HEK293 (cell line): ENCODE measurements at regions not wholly inside any gene's neighbourhood (a gene's known extent, or its start where the extent isn't known, plus 50 kb on each side); places are given as distances from the start of the nearest gene placed in this dataset.

Experiments
- CTCF ChIA-PET: fragments of 350-600 bp; formaldehyde crosslinking; extraction: SDS; loops from one replicate; lab custom pipeline; 2021; ENCODE audit warnings: antibody characterized with exemption; lab: Yijun Ruan, JAX
- POLR2A ChIA-PET: fragments of 300-600 bp; formaldehyde crosslinking; extraction: SDS; loops from one replicate; lab custom pipeline; 2020; ENCODE audit warnings: antibody characterized with exemption, inconsistent platforms; lab: Yijun Ruan, JAX
- H3K27ac ChIP-seq: fragments of 200-500 bp; sonication (Bioruptor generic); 2 replicates; pipeline ENCODE4 v1.5.1; 2014; ENCODE audit warnings: low read depth, low read length, control low read depth, inconsistent platforms; ENCODE audit errors: extremely low read depth
- H3K36me3 ChIP-seq, 2 experiments: fragments of 200-500 bp in 1 of 2; sonication (Bioruptor generic) in 1 of 2; 1 replicate in 1 of 2; 2 replicates in 1 of 2; pipeline ENCODE4 v1.5.1; 2014 to 2017; ENCODE audit warnings: inconsistent platforms in 2 of 2, low read length in 2 of 2; ENCODE audit not compliant: control insufficient read depth in 2 of 2, insufficient read depth in 1 of 2
- H3K4me1 ChIP-seq: fragments of 200-500 bp; sonication (Bioruptor generic); 2 replicates; pipeline ENCODE4 v1.5.1; 2014; ENCODE audit warnings: mild to moderate bottlenecking, low read length, inconsistent platforms; ENCODE audit not compliant: control insufficient read depth, insufficient read depth
- H3K4me3 ChIP-seq: 2 replicates; pipeline ENCODE4 v1.5.1; 2011; ENCODE audit warnings: low read depth, mild to moderate bottlenecking, control low read depth, low read length, moderate library complexity
- H3K9me3 ChIP-seq: fragments of 200-500 bp; sonication (Bioruptor generic); 2 replicates; pipeline ENCODE4 v1.5.1; 2014; ENCODE audit warnings: low read depth, low read length, inconsistent platforms; ENCODE audit not compliant: control insufficient read depth, insufficient read depth
- GFI1B ChIP-seq: fragments of 450-650 bp; formaldehyde crosslinking; IDR thresholded peaks from 2 replicates; pipeline ENCODE4 v1.5.1; 2016; ENCODE audit warnings: missing biosample characterization, missing genetic modification characterization
- MZF1 ChIP-seq: fragments of 450-650 bp; formaldehyde crosslinking; IDR thresholded peaks from 2 replicates; pipeline ENCODE4 v1.5.1; 2017; ENCODE audit warnings: missing biosample characterization, missing genetic modification characterization, borderline replicate concordance
- TRIM28 ChIP-seq: IDR thresholded peaks from 2 replicates; pipeline ENCODE4 v1.6.1; 2011; ENCODE audit warnings: low read length, control low read depth, borderline replicate concordance
- ZNF174 ChIP-seq: fragments of 450-650 bp; formaldehyde crosslinking; IDR thresholded peaks from 2 replicates; pipeline ENCODE4 v1.5.0; 2017; ENCODE audit warnings: missing biosample characterization, mild to moderate bottlenecking, missing genetic modification characterization
- ZNF214 ChIP-seq: fragments of 450-650 bp; formaldehyde crosslinking; IDR thresholded peaks from 2 replicates; pipeline ENCODE4 v1.5.1; 2017; ENCODE audit warnings: missing biosample characterization, mild to moderate bottlenecking, missing genetic modification characterization, borderline replicate concordance
- ZNF311 ChIP-seq: fragments of 450-650 bp; formaldehyde crosslinking; IDR thresholded peaks from 2 replicates; pipeline ENCODE4 v1.5.1; 2017; ENCODE audit warnings: missing biosample characterization, missing genetic modification characterization, borderline replicate concordance
- ZNF324 ChIP-seq: fragments of 450-650 bp; formaldehyde crosslinking; IDR thresholded peaks from 2 replicates; pipeline ENCODE4 v1.5.1; 2016; ENCODE audit warnings: missing biosample characterization, missing genetic modification characterization
- ZNF366 ChIP-seq: fragments of 450-650 bp; formaldehyde crosslinking; conservative IDR thresholded peaks from 2 replicates; pipeline ENCODE4 v1.5.1; 2016; ENCODE audit warnings: missing biosample characterization, missing genetic modification characterization
- ZNF513 ChIP-seq: fragments of 450-650 bp; IDR thresholded peaks from 2 replicates; pipeline ENCODE4 v1.5.1; 2018; ENCODE audit warnings: missing biosample characterization, missing genetic modification characterization
- ZNF521 ChIP-seq: fragments of 450-650 bp; formaldehyde crosslinking; IDR thresholded peaks from 2 replicates; pipeline ENCODE4 v1.5.1; 2017; ENCODE audit warnings: missing biosample characterization, mild to moderate bottlenecking, missing genetic modification characterization
- ZNF549 ChIP-seq: fragments of 450-650 bp; IDR thresholded peaks from 2 replicates; pipeline ENCODE4 v1.5.1; 2018; ENCODE audit warnings: missing biosample characterization, missing genetic modification characterization, mild to moderate bottlenecking, inconsistent platforms, moderate library complexity
- ZNF621 ChIP-seq: fragments of 450-650 bp; formaldehyde crosslinking; IDR thresholded peaks from 2 replicates; pipeline ENCODE4 v1.5.1; 2017; ENCODE audit warnings: missing biosample characterization, missing genetic modification characterization
- ZNF626 ChIP-seq: fragments of 450-650 bp; sonication (Bioruptor Pico); formaldehyde crosslinking; IDR thresholded peaks from 2 replicates; pipeline ENCODE4 v1.5.1; 2018; ENCODE audit warnings: missing biosample characterization, missing genetic modification characterization, inconsistent platforms
- ZNF660 ChIP-seq: fragments of 450-650 bp; IDR thresholded peaks from 2 replicates; pipeline ENCODE4 v1.5.1; 2018; ENCODE audit warnings: missing biosample characterization, mild to moderate bottlenecking, missing genetic modification characterization
- ZNF677 ChIP-seq: fragments of 450-650 bp; IDR thresholded peaks from 2 replicates; pipeline ENCODE4 v1.5.0; 2018; ENCODE audit warnings: missing biosample characterization, mild to moderate bottlenecking, missing genetic modification characterization, moderate library complexity
- ZNF76 ChIP-seq: fragments of 450-650 bp; formaldehyde crosslinking; IDR thresholded peaks from 2 replicates; pipeline ENCODE4; 2016; ENCODE audit warnings: low read depth, missing biosample characterization, missing genetic modification characterization, borderline replicate concordance
- ZSCAN18 ChIP-seq: fragments of 450-650 bp; formaldehyde crosslinking; IDR thresholded peaks from 2 replicates; pipeline ENCODE4 v1.5.1; 2016; ENCODE audit warnings: missing biosample characterization, missing genetic modification characterization
- TF ChIP-seq, protein P1 (sequence below): fragments of 450-650 bp; formaldehyde crosslinking; IDR thresholded peaks from 2 replicates; pipeline ENCODE4 v1.5.1; 2016; ENCODE audit warnings: missing biosample characterization, missing genetic modification characterization
- TF ChIP-seq, protein P2 (sequence below): fragments of 450-650 bp; formaldehyde crosslinking; IDR thresholded peaks from 2 replicates; pipeline ENCODE4 v1.5.1; 2016; ENCODE audit warnings: missing biosample characterization, missing genetic modification characterization
- TF ChIP-seq, protein P3 (sequence below): fragments of 450-650 bp; formaldehyde crosslinking; IDR thresholded peaks from 2 replicates; pipeline ENCODE4 v1.5.0; 2017; ENCODE audit warnings: missing biosample characterization, missing genetic modification characterization, borderline replicate concordance
- TF ChIP-seq, protein P4 (sequence below): fragments of 450-650 bp; formaldehyde crosslinking; IDR thresholded peaks from 2 replicates; pipeline ENCODE4 v1.5.1; 2016; ENCODE audit warnings: missing biosample characterization, missing genetic modification characterization, borderline replicate concordance
- TF ChIP-seq, protein P5 (sequence below): fragments of 450-650 bp; formaldehyde crosslinking; IDR thresholded peaks from 2 replicates; pipeline ENCODE4 v1.5.1; 2017; ENCODE audit warnings: missing biosample characterization, mild to moderate bottlenecking, missing genetic modification characterization, moderate library complexity
- TF ChIP-seq, protein P6 (sequence below): fragments of 450-650 bp; formaldehyde crosslinking; IDR thresholded peaks from 2 replicates; pipeline ENCODE4 v1.5.1; 2016; ENCODE audit warnings: missing biosample characterization, missing genetic modification characterization

DNA sequence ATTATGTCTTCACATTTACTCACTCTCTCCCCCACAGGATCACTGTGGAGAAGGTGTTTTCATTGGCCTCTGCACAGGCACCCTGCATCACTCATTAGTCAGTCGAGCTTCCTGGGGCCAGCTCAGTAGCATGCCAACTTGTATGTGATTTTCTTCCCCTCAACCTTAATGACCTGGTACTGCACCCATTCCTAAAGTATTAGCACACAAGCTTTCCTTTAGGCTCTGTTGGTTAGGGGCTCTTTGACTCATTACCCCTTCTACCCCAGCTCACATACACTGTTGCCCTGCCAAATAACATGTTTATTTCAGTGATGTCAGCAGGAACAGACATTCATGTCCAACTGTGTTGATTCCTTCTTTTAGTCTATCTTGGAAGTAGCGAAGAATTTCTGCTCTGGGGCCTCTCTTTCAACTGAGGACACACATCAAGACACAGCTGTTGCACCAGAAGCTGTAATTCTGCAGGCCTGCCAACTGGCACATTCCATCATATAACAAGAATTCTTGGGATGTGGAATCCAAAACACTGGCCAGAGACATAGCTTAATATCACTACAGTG is 603.5 kb upstream of the ADAMTS5 start (continued):
- TF ChIP-seq, protein P1, sequence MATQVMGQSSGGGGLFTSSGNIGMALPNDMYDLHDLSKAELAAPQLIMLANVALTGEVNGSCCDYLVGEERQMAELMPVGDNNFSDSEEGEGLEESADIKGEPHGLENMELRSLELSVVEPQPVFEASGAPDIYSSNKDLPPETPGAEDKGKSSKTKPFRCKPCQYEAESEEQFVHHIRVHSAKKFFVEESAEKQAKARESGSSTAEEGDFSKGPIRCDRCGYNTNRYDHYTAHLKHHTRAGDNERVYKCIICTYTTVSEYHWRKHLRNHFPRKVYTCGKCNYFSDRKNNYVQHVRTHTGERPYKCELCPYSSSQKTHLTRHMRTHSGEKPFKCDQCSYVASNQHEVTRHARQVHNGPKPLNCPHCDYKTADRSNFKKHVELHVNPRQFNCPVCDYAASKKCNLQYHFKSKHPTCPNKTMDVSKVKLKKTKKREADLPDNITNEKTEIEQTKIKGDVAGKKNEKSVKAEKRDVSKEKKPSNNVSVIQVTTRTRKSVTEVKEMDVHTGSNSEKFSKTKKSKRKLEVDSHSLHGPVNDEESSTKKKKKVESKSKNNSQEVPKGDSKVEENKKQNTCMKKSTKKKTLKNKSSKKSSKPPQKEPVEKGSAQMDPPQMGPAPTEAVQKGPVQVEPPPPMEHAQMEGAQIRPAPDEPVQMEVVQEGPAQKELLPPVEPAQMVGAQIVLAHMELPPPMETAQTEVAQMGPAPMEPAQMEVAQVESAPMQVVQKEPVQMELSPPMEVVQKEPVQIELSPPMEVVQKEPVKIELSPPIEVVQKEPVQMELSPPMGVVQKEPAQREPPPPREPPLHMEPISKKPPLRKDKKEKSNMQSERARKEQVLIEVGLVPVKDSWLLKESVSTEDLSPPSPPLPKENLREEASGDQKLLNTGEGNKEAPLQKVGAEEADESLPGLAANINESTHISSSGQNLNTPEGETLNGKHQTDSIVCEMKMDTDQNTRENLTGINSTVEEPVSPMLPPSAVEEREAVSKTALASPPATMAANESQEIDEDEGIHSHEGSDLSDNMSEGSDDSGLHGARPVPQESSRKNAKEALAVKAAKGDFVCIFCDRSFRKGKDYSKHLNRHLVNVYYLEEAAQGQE (tag by site-specific recombination) = no peak
- no peak for TF ChIP-seq TRIM28
- TF ChIP-seq GFI1B (tag by site-specific recombination) = no peak
- TF ChIP-seq ZNF513 (tag by site-specific recombination) = no peak
- TF ChIP-seq ZNF214 (tag by site-specific recombination) = no peak
- TF ChIP-seq ZNF324 (tag by site-specific recombination) = no peak
- no peak for TF ChIP-seq ZNF76 (tag by site-specific recombination)
- TF ChIP-seq ZNF549 (tag by site-specific recombination) = no peak
- TF ChIP-seq, protein P2, sequence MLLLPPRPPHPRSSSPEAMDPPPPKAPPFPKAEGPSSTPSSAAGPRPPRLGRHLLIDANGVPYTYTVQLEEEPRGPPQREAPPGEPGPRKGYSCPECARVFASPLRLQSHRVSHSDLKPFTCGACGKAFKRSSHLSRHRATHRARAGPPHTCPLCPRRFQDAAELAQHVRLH = no peak

DNA sequence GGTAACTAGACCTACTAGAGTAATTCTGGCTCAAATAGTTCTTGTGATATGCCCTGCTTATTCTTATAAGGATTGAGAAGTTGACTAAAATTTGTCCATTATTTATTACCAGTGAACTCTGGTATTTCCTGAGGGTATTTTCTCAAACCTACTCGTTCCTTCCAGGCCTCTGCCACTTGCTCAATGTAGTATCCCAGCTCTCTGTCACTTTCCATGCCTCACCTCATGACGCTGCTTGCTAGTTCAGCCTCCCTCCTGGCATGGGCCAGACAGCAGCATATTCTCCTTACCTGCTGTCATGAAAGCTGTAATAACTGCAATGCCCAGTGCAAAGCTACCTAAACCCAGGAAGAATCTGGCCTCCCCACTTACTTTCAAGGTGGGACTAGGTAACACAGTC is 602.9 kb upstream of the ADAMTS5 start:
- CTCF ChIA-PET = interaction anchor here (1.0 to 1.6 kb wide), 2 partner anchors 207 to 719 kb away, joined by 3 to 4 read pairs; no protein-coding TSS in a partner anchor
- no peaks in the 10 kb centered on the region for H3K4me1 ChIP-seq
- POLR2A ChIA-PET = no interaction called here
- no peak for TF ChIP-seq MZF1 (tag by site-specific recombination)
- no peak for TF ChIP-seq ZSCAN18 (tag by site-specific recombination)
- TF ChIP-seq, protein P3, sequence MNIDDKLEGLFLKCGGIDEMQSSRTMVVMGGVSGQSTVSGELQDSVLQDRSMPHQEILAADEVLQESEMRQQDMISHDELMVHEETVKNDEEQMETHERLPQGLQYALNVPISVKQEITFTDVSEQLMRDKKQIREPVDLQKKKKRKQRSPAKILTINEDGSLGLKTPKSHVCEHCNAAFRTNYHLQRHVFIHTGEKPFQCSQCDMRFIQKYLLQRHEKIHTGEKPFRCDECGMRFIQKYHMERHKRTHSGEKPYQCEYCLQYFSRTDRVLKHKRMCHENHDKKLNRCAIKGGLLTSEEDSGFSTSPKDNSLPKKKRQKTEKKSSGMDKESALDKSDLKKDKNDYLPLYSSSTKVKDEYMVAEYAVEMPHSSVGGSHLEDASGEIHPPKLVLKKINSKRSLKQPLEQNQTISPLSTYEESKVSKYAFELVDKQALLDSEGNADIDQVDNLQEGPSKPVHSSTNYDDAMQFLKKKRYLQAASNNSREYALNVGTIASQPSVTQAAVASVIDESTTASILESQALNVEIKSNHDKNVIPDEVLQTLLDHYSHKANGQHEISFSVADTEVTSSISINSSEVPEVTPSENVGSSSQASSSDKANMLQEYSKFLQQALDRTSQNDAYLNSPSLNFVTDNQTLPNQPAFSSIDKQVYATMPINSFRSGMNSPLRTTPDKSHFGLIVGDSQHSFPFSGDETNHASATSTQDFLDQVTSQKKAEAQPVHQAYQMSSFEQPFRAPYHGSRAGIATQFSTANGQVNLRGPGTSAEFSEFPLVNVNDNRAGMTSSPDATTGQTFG (tag by site-specific recombination) = no peak
- TF ChIP-seq ZNF660 = no peak
- TF ChIP-seq, protein P4, sequence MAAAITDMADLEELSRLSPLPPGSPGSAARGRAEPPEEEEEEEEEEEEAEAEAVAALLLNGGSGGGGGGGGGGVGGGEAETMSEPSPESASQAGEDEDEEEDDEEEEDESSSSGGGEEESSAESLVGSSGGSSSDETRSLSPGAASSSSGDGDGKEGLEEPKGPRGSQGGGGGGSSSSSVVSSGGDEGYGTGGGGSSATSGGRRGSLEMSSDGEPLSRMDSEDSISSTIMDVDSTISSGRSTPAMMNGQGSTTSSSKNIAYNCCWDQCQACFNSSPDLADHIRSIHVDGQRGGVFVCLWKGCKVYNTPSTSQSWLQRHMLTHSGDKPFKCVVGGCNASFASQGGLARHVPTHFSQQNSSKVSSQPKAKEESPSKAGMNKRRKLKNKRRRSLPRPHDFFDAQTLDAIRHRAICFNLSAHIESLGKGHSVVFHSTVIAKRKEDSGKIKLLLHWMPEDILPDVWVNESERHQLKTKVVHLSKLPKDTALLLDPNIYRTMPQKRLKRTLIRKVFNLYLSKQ = no peak
- TF ChIP-seq ZNF626 (tag by site-specific recombination) = no peak
- TF ChIP-seq ZNF311 (tag by site-specific recombination) = no peak
- no peak for TF ChIP-seq ZNF521
- TF ChIP-seq, protein P5, sequence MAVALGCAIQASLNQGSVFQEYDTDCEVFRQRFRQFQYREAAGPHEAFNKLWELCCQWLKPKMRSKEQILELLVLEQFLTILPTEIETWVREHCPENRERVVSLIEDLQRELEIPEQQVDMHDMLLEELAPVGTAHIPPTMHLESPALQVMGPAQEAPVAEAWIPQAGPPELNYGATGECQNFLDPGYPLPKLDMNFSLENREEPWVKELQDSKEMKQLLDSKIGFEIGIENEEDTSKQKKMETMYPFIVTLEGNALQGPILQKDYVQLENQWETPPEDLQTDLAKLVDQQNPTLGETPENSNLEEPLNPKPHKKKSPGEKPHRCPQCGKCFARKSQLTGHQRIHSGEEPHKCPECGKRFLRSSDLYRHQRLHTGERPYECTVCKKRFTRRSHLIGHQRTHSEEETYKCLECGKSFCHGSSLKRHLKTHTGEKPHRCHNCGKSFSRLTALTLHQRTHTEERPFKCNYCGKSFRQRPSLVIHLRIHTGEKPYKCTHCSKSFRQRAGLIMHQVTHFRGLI (tag by site-specific recombination) = no peak
- no peak for TF ChIP-seq ZNF174
- TF ChIP-seq ZNF677 = no peak
- TF ChIP-seq ZNF366 (tag by site-specific recombination) = no peak
- TF ChIP-seq ZNF621 (tag by site-specific recombination) = no peak
- TF ChIP-seq, protein P6, sequence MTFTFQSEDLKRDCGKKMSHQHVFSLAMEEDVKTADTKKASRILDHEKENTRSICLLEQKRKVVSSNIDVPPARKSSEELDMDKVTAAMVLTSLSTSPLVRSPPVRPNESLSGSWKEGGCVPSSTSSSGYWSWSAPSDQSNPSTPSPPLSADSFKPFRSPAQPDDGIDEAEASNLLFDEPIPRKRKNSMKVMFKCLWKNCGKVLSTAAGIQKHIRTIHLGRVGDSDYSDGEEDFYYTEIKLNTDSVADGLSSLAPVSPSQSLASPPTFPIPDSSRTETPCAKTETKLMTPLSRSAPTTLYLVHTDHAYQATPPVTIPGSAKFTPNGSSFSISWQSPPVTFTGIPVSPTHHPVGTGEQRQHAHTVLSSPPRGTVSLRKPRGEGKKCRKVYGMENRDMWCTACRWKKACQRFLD (tag by site-specific recombination) = no peak

More for the DNA sequence above, 602.9 kb upstream of the ADAMTS5 start:
- Histone ChIP-seq H3K36me3 (no peaks in the 10 kb centered on the region), H3K4me3 (no peak overlapping the region), H3K9me3 (no peaks in the 10 kb centered on the region), H3K27ac (no peak overlapping the region)
